HG02885 (cell line): ENCODE measurements at regions not wholly inside any gene's neighbourhood (a gene's known extent, or its start where the extent isn't known, plus 50 kb on each side); places are given as distances from the start of the nearest gene placed in this dataset.

Source experiments
- ATAC-seq: cut with Tn5 transposase; IDR thresholded peaks from one replicate; pipeline ENCODE4 v1.9.1; 2021; ENCODE audit warnings: mild to moderate bottlenecking; ENCODE audit not compliant: unreplicated experiment, poor library complexity

GRCh38 chr3:193998628-193999195 lies 137.2 kb upstream of the HES1 start:
- ATAC-seq: no peak

GRCh38 chr3:194000100-194000499 lies 135.8 kb upstream of the HES1 start:
- ATAC-seq: no peak

GRCh38 chr3:194000712-194001111 lies 135.2 kb upstream of the HES1 start:
- ATAC-seq: no peak

- no peak for ATAC-seq
These were observed 134.1 kb upstream of the HES1 start for GRCh38 chr3:194001728-194002459.

- ATAC-seq: peak; percentile 72
These were observed 132.6 kb upstream of the HES1 start for GRCh38 chr3:194003114-194004057.

GRCh38 chr3:194005930-194006501 lies 129.9 kb upstream of the HES1 start:
- ATAC-seq: no peak

GRCh38 chr3:194007592-194008337 lies 128.2 kb upstream of the HES1 start:
- no peak for ATAC-seq

GRCh38 chr3:194009019-194009418 lies 126.9 kb upstream of the HES1 start:
- no peak for ATAC-seq

GRCh38 chr3:194009892-194010533 lies 125.9 kb upstream of the HES1 start:
- no peak for ATAC-seq

- ATAC-seq: no peak
These were observed 124.1 kb upstream of the HES1 start for GRCh38 chr3:194011807-194012206.

GRCh38 chr3:194013928-194014327 lies 122.0 kb upstream of the HES1 start:
- no peak for ATAC-seq

GRCh38 chr3:194014756-194015155 lies 121.2 kb upstream of the HES1 start:
- ATAC-seq: no peak

- ATAC-seq: no peak
These were observed 116.4 kb upstream of the HES1 start for GRCh38 chr3:194019398-194020165.

- no peak for ATAC-seq
These were observed 113.9 kb upstream of the HES1 start for GRCh38 chr3:194022052-194022451.

GRCh38 chr3:194022816-194023215 lies 113.1 kb upstream of the HES1 start:
- ATAC-seq: no peak

GRCh38 chr3:194023501-194024280 lies 112.3 kb upstream of the HES1 start:
- no peak for ATAC-seq

GRCh38 chr3:194025119-194025518 lies 110.8 kb upstream of the HES1 start:
- no peak for ATAC-seq

- ATAC-seq: no peak
These were observed 110.0 kb upstream of the HES1 start for GRCh38 chr3:194025951-194026350.
